ENCODE measurements at regions not wholly inside any gene's neighbourhood (a gene's known extent, or its start where the extent isn't known, plus 50 kb on each side); places are given as distances from the start of the nearest gene placed in this dataset.
"Not testable (repeated sequence)": the region's sequence is repeated elsewhere in the genome, so short reads cannot be mapped to it uniquely, and the experiment has no call there.

DNA sequence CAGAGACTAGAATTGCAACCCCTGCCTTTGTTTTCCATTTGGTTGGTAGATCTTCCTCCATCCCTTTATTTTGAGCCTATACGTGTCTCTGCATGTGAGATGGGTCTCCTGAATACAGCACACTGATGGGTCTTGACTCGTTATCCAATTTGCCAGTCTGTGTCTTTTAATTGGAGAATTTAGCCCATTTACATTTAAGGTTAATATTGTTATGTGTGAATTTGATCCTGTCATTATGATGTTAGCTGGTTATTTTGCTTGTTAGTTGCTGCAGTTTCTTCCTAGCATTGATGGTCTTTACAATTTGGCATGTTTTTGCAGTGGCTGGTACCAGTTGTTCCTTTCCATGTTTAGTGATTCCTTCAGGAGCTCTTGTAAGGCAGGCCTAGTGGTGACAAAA lies 182.5 kb downstream of the MTCL1 start:
- TF ChIP-seq, protein P1, sequence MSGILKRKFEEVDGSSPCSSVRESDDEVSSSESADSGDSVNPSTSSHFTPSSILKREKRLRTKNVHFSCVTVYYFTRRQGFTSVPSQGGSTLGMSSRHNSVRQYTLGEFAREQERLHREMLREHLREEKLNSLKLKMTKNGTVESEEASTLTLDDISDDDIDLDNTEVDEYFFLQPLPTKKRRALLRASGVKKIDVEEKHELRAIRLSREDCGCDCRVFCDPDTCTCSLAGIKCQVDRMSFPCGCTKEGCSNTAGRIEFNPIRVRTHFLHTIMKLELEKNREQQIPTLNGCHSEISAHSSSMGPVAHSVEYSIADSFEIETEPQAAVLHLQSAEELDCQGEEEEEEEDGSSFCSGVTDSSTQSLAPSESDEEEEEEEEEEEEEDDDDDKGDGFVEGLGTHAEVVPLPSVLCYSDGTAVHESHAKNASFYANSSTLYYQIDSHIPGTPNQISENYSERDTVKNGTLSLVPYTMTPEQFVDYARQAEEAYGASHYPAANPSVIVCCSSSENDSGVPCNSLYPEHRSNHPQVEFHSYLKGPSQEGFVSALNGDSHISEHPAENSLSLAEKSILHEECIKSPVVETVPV (CRISPR knock-in tag; IDR thresholded peaks at IDR 0.05) = not testable (repeated sequence)
- not testable (repeated sequence) for TF ChIP-seq BACH2 (CRISPR knock-in tag; IDR thresholded peaks at IDR 0.05; ENCODE audit: borderline replicate concordance); ZFP3 (CRISPR knock-in tag; IDR thresholded peaks at IDR 0.05); ZC3H10 (CRISPR knock-in tag; IDR thresholded peaks at IDR 0.05); TCF4 (CRISPR knock-in tag; IDR thresholded peaks at IDR 0.05; ENCODE audit: borderline replicate concordance); TOX (CRISPR knock-in tag; IDR thresholded peaks at IDR 0.05; ENCODE audit: borderline replicate concordance); GLIS3 (CRISPR knock-in tag; IDR thresholded peaks at IDR 0.05); ARNTL (CRISPR knock-in tag; IDR thresholded peaks at IDR 0.05; ENCODE audit: borderline replicate concordance, low read depth)
- TF ChIP-seq, protein P2, sequence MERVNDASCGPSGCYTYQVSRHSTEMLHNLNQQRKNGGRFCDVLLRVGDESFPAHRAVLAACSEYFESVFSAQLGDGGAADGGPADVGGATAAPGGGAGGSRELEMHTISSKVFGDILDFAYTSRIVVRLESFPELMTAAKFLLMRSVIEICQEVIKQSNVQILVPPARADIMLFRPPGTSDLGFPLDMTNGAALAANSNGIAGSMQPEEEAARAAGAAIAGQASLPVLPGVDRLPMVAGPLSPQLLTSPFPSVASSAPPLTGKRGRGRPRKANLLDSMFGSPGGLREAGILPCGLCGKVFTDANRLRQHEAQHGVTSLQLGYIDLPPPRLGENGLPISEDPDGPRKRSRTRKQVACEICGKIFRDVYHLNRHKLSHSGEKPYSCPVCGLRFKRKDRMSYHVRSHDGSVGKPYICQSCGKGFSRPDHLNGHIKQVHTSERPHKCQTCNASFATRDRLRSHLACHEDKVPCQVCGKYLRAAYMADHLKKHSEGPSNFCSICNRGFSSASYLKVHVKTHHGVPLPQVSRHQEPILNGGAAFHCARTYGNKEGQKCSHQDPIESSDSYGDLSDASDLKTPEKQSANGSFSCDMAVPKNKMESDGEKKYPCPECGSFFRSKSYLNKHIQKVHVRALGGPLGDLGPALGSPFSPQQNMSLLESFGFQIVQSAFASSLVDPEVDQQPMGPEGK (CRISPR knock-in tag; IDR thresholded peaks at IDR 0.05; ENCODE audit: borderline replicate concordance) = not testable (repeated sequence)

Measured in SK-N-SH treated with all-trans-retinoic acid at 6 μM for 48 hours (cell line).